ENCODE measurements at regions not wholly inside any gene's neighbourhood (a gene's known extent, or its start where the extent isn't known, plus 50 kb on each side); places are given as distances from the start of the nearest gene placed in this dataset.

GRCh38 chr3:153315781-153316180 is 153.8 kb downstream of the RAP2B start (continued):
- no peak for TF ChIP-seq ZNF19 (tag by site-specific recombination; IDR thresholded peaks at IDR 0.05; ENCODE audit: low read depth)

DNA sequence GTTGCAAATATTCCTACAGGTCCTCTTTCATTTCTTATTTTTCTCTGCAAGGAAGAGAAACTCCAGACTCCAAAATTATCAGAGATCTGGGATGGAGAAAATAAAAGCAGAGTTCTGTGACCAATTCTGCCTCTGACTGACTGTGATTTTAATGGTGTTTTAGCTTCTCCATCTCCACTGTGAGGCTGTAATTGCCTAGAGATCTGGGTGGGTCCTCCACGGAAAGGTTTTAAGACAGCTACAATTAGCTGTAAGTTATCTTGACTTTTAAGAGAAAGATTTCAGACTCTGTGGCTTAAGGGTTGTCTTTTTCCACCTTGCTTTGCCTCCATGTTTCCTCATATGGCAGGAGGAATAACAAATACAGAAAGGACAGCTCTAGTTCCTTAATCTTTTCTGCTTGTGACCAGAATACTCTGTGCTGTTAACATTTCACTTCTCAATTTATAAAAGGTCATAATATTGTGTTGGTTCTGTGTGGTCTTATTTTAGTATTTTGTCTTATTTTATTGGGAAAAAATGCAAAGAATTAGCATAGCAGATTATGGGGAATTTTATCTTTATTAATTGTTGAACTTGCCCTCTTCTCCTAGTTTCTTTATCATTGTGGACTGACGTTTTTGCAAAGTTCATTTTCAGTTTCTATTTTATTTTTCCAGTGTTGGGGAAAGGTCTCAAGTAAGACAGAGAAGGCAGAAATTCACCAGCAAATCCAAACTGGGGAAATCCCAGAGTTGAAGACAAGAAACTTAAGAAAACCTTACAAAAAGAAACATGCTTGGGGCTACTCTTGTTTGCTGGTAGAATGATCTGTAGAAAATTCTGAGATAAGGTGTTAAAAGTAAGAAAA is 157.9 kb downstream of the RAP2B start:
- ChIA-PET CTCF (interaction anchor here (0.7 kb wide), 1 partner anchor 966 kb away, joined by 3 read pairs; no protein-coding TSS in a partner anchor), POLR2A (no interaction called here)
- TF ChIP-seq KLF9 (tag by site-specific recombination; IDR thresholded peaks at IDR 0.05; ENCODE audit: low read depth) = no peak
- TF ChIP-seq, protein P1, sequence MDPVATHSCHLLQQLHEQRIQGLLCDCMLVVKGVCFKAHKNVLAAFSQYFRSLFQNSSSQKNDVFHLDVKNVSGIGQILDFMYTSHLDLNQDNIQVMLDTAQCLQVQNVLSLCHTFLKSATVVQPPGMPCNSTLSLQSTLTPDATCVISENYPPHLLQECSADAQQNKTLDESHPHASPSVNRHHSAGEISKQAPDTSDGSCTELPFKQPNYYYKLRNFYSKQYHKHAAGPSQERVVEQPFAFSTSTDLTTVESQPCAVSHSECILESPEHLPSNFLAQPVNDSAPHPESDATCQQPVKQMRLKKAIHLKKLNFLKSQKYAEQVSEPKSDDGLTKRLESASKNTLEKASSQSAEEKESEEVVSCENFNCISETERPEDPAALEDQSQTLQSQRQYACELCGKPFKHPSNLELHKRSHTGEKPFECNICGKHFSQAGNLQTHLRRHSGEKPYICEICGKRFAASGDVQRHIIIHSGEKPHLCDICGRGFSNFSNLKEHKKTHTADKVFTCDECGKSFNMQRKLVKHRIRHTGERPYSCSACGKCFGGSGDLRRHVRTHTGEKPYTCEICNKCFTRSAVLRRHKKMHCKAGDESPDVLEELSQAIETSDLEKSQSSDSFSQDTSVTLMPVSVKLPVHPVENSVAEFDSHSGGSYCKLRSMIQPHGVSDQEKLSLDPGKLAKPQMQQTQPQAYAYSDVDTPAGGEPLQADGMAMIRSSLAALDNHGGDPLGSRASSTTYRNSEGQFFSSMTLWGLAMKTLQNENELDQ (tag by site-specific recombination; IDR thresholded peaks at IDR 0.05; ENCODE audit: low read depth) = no peak
- no peak for TF ChIP-seq ZNF274 (IDR thresholded peaks at IDR 0.05; ENCODE audit: low read length)
- no peak for TF ChIP-seq ZNF274 (tag by site-specific recombination; IDR thresholded peaks at IDR 0.05; ENCODE audit: borderline replicate concordance)
- Histone ChIP-seq H3K27ac (ENCODE audit: extremely low read depth, low read depth, low read length) (no peak overlapping the region), H3K4me1 (ENCODE audit: control insufficient read depth, insufficient read depth, low read length) (no peaks in the 10 kb centered on the region), H3K9me3 (ENCODE audit: control insufficient read depth, insufficient read depth, low read depth, low read length) (no peaks in the 10 kb centered on the region), H3K36me3 (ENCODE audit: control insufficient read depth in 2 of 2, insufficient read depth in 1 of 2, low read length in 2 of 2) (no peaks in the 10 kb centered on the region), H3K4me3 (ENCODE audit: low read depth, low read length) (no peak overlapping the region)

GRCh38 chr3:153320585-153321128 is 158.6 kb downstream of the RAP2B start:
- Histone ChIP-seq H3K9me3 (ENCODE audit: control insufficient read depth, insufficient read depth, low read depth, low read length) (no peaks in the 10 kb centered on the region), H3K27ac (ENCODE audit: extremely low read depth, low read depth, low read length) (no peak overlapping the region), H3K36me3 (ENCODE audit: control insufficient read depth in 2 of 2, insufficient read depth in 1 of 2, low read length in 2 of 2) (no peaks in the 10 kb centered on the region), H3K4me3 (ENCODE audit: low read depth, low read length) (no peak overlapping the region), H3K4me1 (ENCODE audit: control insufficient read depth, insufficient read depth, low read length) (no peaks in the 10 kb centered on the region)
- ChIA-PET CTCF (no interaction called here), POLR2A (no interaction called here)
- TF ChIP-seq, protein P1 (tag by site-specific recombination; IDR thresholded peaks at IDR 0.05; ENCODE audit: low read depth) = no peak
- TF ChIP-seq, protein P2, sequence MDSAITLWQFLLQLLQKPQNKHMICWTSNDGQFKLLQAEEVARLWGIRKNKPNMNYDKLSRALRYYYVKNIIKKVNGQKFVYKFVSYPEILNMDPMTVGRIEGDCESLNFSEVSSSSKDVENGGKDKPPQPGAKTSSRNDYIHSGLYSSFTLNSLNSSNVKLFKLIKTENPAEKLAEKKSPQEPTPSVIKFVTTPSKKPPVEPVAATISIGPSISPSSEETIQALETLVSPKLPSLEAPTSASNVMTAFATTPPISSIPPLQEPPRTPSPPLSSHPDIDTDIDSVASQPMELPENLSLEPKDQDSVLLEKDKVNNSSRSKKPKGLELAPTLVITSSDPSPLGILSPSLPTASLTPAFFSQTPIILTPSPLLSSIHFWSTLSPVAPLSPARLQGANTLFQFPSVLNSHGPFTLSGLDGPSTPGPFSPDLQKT (IDR thresholded peaks at IDR 0.05; ENCODE audit: borderline replicate concordance, low read depth, low read length) = no peak
- TF ChIP-seq ZNF311 (tag by site-specific recombination; IDR thresholded peaks at IDR 0.05; ENCODE audit: borderline replicate concordance) (no peak), ZFP3 (tag by site-specific recombination; IDR thresholded peaks at IDR 0.05; ENCODE audit: low read depth) (no peak), ZNF184 (tag by site-specific recombination; IDR thresholded peaks at IDR 0.05) (no peak), REPIN1 (tag by site-specific recombination; IDR thresholded peaks at IDR 0.05; ENCODE audit: low read depth) (no peak), ZNF23 (tag by site-specific recombination; IDR thresholded peaks at IDR 0.05; ENCODE audit: borderline replicate concordance) (no peak), ZBTB7A (tag by site-specific recombination; IDR thresholded peaks at IDR 0.05; ENCODE audit: low read depth) (no peak), FEZF1 (tag by site-specific recombination; IDR thresholded peaks at IDR 0.05) (no peak), ZNF777 (tag by site-specific recombination; IDR thresholded peaks at IDR 0.05; ENCODE audit: borderline replicate concordance) (no peak), ZFP69B (tag by site-specific recombination; IDR thresholded peaks at IDR 0.05) (no peak), ZNF394 (tag by site-specific recombination; IDR thresholded peaks at IDR 0.05; ENCODE audit: borderline replicate concordance) (no peak), ZNF645 (tag by site-specific recombination; IDR thresholded peaks at IDR 0.05) (no peak), ZNF423 (tag by site-specific recombination; IDR thresholded peaks at IDR 0.05) (no peak), OVOL3 (tag by site-specific recombination; IDR thresholded peaks at IDR 0.05) (no peak)
- TF ChIP-seq, protein P3, sequence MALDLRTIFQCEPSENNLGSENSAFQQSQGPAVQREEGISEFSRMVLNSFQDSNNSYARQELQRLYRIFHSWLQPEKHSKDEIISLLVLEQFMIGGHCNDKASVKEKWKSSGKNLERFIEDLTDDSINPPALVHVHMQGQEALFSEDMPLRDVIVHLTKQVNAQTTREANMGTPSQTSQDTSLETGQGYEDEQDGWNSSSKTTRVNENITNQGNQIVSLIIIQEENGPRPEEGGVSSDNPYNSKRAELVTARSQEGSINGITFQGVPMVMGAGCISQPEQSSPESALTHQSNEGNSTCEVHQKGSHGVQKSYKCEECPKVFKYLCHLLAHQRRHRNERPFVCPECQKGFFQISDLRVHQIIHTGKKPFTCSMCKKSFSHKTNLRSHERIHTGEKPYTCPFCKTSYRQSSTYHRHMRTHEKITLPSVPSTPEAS (tag by site-specific recombination; IDR thresholded peaks at IDR 0.05) = no peak

Data from HEK293 (cell line).